GM18909 (cell line): ENCODE measurements at regions not wholly inside any gene's neighbourhood (a gene's known extent, or its start where the extent isn't known, plus 50 kb on each side); places are given as distances from the start of the nearest gene placed in this dataset.

Experiments
- ATAC-seq: cut with Tn5 transposase; IDR thresholded peaks from one replicate; pipeline ENCODE4 v1.9.1; 2021; ENCODE audit warnings: mild to moderate bottlenecking; ENCODE audit not compliant: unreplicated experiment, poor library complexity

DNA sequence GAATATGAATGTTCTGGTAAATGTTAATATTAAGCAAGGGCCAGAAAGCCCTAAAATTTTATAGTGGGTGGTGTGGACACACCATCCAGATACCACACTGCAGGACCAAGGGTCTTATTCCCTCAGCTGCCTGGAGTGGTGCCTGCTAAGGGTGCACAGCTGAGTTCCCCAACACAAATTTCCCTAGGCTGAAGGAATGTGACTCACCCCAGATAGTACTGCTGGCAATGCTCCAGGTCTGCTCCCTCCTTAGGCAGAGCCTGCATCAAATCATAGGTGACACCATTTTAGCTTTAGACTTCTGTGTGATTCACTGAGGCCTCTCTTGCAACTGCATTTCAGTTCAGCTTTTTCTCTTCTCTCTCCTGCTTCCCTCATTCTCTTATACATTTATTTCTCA lies 321.1 kb downstream of the SATB2 start:
- ATAC-seq, result no peak

DNA sequence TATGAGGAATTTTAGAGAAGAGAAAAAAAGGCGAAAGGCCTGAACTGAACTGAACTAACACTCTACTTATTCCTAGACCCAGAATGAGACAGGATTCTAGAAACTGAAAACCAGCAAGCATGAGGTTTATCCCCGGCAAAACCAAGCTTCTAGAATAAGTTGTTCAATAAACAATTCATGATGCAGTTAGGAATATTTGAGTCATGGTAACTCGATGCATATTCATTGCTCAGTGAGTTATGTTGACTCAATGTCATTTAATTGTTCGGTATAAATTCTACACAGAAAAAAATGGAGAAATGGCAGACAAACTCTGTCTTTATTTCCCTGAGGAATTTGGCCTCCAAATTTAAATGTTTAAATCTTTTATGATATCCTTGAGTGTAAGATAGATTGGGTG lies 321.5 kb downstream of the SATB2 start:
- no peak for ATAC-seq

DNA sequence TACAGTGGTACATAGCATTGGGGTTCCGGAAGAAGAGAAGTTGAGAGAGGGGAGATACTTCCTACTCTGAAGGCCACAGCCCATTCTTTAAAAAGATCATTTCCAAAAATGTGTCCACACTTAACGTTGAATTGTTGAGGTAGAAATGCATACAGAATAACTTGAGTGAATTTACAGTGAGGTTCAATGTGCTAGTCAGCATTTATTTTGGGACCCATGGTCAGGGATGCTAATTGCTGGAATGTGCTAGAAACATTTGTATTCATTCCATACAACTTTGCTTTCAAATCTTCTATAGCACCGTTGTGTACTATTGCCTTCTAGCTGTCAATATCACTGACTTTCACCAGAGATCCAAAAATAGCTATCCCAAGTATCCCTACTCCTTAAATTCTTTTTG lies 325.9 kb downstream of the SATB2 start:
- no peak for ATAC-seq

DNA sequence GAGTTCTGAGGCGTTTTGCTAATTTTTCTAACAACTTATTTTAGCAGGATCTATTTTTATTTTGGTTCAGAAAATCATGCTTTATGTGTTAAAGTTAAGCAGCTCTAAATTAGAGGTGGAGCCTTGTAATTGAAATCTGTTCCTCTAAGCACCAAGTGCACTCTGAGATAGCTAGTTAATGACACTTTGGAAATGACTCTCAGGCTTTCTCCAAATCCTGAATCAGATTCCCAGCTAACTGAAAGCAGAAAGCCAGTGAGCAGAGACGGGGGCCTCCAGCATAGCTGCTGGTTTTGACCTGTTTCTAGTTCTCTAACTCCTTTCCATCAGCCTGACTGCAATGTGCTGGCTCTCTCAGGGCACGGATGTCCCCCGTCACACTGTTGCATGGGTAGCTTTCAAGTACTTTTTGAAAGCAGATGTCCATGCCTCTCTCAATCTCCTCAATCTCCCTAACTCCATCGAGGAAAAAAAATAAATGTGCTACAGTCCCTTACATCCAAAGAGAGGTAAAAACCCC lies 326.5 kb downstream of the SATB2 start:
- no peak for ATAC-seq

DNA sequence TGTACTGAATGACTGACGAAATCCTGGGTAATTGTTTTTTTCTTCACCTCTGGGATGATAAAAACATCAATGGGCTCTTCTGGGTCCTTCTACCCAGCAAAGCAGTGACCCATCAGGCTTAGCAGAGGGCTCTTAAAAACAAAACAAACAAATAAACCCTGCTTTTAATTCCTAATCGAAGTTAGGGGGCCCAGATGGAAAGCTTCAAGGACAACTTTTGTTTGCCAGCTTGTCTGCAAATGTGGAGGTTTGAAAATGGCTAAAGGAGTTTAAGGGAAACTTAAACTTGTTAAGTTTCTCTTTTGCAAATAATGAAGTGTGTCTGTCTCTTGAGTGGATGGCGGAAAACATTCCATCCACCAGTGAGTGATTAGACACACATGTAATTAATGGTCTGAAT lies 327.2 kb downstream of the SATB2 start:
- ATAC-seq, result no peak

DNA sequence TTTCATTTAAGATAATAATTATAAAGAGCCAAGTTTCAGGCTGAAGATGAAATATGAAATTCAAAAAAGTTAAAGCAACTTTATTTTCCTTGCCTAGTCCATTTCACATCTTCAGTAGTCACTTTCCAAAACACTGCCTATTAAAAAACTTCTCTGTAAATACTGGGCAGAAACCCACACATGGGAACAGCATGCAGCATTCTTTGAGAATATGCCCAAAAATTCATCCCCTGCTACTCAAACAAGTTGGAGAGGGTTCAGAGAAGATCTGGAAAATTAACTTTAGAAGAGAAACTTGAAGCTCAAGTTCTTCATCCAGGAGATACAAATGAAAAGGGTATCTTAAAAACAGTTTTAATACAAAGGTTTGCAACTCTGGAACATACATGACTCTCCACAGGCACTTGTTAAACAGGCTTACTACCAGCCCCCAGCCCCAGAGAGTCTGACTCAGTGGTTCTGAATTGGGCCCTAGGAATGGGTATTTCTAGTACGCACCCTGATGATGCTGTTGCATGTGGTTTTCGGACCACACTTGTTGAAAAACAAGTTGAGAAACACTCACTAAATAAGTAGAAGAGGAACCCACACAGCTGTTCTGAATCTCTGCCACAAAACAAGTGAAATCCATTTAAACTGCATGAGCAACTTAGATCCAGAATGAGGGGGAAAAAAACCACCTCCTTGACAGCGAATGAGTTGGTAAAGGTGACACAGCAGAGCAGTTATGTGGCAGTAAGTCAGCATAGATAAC lies 329.1 kb downstream of the SATB2 start:
- no peak for ATAC-seq

DNA sequence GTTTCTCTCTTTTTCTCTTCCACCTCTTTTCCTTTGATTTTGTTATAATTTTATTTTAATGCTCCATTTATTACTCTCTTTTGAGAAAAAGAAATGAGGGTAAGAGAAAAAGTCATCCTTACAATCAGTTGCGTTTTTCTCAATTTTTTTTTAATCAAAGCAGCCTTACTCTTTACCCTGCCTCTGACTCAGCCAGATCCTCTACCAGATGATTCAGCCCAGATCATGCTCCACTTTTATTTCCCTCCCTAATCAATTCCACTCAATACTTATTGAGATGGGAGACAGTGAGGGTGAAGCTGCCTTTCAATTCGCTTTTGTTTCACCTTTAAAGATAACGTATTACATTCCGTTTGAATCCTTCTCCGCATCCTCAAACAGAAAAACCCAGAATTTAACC lies 337.9 kb downstream of the SATB2 start:
- ATAC-seq, result no peak

DNA sequence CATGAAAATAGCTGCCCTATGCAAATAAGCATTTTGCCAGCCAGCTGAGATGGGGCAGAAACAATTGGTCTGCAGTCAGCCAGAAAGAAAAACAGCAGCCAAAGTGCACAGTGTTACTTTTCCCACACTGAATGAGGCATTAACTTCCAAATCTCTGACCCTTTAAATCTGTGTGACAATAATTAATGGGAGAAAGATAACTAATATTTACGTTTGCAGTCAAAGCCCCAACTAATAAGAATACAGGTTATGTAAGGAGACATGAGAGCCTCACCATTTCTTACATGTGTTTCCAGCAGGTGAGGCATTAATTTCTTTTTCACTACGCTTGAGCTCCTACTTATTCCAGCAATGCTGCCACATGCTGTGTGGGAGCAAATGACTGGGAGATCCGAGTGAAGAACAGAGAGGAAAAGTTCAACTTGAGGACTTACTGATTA lies 339.0 kb downstream of the SATB2 start:
- ATAC-seq, result no peak

DNA sequence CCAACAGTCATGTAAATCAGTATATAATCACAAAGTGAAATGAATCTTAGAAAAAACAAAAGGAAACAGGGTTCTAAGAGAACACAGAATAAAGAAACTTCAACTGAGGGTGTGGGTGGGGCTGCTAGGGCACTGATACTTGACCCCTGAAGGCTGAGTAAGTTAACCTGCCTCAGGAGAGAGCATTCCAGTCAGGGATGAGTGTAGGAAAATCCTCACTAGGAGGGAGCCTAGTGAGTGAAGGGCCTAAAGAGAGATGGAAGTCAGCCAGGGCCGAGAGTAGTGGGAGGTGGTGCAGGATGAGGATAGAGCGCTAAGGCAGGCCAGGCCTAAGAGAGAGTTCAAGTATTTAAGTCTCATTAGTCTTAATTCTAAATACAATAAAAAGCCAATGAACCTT lies 342.6 kb downstream of the SATB2 start:
- ATAC-seq, result no peak

DNA sequence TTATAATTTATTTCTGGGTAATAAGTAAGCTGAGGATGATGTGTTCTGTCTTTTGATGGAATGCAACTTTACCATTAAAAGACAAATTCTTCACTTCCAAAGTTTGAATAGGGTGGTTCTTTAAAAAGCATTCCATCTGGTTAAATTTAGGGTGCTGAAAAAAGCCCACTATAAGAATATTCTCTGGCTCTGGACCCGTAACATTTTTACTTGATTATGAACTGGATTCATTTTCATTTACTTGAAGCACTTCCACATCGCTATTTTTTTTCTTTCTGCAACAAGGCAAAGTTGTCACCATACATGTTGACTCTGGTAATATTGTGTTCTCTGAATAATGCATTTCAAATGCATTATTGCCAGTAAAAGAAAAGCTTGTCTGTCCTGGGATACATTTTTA lies 344.6 kb downstream of the SATB2 start:
- no peak for ATAC-seq

DNA sequence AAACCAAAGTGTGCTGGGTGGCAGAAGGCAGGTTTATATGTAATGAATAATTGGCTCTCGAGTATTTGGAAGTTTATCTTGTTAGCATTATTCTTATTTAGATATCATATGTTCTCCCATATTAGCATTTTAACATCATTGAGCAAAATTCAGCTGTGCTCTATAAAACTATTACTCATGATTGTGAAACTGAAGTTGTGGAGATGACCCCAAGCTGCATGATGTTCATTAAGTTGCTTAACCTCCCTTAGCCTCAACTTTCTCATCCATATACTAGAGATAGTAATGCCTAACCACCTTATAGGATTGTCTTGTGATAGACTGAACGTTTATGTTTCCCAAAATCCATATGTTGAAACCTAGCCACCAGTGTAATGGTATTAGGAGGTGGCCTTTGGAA lies 346.3 kb downstream of the SATB2 start:
- ATAC-seq, result no peak

DNA sequence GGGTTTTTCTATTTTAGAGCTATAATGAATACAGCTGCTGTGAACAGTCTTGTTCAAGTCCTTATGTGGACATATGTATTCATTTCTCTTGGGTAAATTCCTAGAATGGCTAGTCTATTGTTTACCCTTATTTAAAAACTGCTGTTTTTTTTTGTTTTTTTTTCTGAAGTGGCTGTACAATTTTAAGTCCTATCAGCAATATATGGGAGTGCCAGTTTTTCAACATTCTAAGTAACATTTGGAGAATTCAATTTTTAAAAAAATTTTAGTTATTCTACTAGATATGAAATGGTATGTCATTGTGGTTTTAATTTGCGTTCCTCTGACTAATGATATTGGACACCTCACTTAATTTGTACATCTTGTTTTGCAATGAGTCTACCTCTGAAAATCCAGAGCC lies 349.7 kb downstream of the SATB2 start:
- no peak for ATAC-seq

DNA sequence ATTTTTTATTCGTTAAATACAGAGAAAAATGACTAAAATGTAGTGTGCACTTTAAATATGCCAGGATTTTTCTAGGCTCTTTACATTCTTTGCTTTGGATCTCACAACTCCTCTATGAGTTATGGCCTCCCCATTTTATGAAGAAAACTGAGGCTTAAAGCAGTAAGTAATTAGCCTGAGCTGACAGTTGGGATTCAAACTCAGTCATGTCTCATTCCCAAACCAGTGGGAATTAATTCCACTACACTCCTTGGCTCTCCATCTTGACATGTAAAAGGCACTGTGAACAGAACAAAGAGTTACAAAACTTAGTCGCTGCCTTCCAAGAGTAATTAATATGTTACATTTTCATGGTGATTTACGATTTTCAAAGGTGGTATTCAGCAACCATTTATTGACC lies 351.9 kb downstream of the SATB2 start:
- ATAC-seq, result no peak

DNA sequence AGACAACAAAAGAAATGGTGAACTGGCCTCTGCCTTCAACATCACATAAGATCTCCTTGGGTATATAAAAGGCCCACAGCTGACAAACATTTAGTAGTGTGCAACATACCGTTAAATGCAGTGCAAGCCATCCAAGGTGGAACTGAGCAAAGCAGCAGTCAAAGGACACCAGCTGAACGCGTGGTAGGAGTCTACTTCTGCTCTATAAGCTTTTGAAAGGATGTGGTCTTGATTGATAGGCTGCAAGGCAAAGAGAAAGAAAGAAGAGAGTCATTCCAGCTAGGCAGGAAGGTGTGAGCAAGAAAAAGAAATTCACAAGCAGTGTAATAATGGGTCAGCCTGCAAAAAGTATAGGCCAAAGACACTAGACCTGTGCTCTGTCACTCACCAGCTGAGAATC lies 356.3 kb downstream of the SATB2 start:
- ATAC-seq, result no peak

DNA sequence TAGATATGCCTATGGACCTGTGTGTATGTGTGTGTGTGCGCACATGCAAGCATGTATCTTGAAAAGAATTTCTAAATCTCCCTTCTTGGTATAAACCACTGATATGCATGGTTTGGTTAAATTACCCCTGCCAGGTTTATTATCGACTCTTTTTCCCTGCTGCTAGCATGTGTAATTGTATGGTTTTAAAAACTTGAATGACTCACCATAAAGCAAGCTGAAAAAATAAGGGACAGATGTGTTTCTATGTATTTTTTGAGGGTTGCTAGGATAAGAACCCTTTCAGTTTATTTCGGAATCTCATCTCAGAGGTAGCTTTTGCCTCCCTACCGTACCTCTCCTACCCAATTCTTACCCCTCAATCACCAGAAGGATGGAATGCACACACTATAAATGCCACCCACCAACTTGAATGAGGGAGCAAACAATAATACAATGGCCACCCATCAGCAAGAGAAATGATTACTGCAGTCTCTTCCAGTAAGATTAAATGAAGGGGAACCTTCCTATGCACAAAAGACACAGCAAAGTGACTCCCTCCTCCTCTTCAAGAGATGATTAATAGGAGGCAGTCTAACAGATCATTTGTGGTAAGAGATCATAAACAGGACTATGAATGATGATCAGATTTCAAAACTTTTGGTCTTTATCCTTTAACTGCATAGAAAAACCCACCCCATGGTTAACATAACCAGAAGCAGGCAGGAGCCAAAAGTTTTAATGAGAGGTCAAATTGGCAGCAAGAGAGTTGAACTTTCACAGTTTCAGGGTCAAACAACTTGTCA lies 357.2 kb downstream of the SATB2 start:
- ATAC-seq, result no peak

DNA sequence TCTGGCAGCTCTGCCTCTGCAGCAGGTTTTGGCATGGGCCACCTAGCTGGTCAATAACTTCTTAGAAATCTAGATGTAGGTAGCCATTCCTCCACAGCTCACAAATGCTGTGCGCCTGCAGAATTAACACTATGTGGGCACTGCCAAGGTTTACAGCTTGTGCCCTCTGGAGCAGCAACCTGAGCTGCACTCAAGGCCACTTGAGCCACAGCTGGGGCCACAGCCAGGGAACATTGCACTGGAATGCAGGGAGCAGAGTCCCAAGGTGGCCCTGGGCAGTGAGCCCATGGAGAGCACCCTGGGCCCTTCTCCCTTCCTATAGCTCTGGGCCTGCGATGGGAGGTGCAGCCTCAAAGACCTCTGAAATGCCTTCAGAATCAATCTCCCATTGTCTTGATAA lies 365.3 kb downstream of the SATB2 start:
- no peak for ATAC-seq

DNA sequence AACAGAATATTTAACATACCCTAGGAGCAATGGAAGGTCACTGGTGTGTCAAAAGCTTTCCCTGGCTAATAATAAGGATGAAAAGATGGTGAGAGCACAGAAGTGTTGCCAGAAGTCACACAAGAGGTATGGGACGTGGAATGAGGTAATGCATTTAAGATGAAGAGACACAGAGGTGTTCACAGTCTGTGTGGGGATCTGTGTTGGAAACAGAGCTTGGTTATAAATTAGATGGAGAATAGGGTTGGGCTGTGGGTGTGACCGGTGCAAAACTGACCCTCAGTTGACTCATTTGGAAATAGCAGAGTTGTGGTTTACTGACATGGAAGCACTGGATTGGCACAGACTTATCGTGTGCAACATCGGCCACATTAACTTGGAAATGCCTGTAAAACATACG lies 372.5 kb downstream of the SATB2 start:
- no peak for ATAC-seq

DNA sequence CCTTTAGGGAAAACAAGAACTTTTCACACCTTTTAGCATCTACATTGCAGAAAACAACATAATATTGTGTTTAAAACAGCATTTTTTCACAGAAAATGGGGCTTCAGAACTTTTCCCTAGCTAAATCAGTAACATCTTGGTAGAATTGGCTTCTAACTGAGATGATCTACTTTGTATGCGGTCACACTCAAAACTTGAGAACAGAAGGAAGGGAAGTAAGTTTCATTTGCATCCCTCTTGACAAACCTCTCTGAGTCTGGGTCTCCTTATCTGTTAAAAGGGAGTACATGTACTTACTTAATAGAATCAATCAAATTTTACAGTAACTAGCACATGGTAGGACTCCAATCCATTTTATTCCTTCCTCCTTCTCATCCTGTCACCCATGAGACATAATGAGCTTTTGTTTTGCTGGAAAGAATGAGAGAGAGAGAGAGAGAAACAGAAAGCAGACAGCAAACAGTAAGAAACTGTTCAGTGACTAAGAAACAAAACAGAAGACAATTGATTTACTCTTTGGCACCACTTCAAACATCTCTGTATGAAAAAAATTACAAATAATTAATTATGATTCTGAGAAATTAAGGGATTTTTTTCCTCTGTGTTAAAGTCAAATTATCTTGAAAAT lies 387.3 kb downstream of the SATB2 start:
- ATAC-seq, result no peak

DNA sequence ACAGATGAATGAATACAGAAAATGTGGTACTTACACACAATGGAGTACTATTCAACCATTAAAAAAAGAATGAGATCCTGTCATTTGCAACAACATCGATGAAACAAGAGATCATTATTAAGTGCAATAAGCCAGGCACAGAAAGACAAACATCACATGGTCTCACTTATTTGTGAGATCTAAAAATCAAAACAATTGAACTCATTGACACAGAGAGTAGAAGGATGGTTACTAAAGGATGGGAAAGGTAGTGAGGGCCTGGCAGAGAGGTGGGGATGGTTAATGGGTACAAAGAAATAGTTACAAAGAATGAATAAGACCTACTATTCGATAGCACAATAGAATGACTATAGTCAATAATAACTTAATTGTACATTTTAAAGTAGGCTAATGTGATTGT lies 393.5 kb downstream of the SATB2 start:
- ATAC-seq, result no peak

DNA sequence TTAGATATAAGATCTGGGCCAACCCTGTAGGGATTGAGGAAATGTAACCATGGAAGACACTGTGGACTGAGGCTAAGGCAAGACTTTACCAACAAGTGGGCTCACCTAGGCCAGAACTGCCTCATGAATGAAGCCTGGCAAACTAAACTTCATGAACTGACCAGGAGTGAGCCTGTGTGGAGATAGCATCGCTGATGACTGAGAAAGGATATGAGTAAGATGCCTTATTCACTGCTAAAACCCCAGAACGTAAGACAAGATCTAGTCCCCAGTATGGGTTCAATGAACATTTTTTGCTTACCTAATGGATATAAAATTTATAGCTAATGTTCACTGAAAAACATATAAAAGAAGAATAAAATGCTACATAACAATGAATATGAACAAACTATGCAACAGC lies 399.8 kb downstream of the SATB2 start:
- ATAC-seq, result no peak

DNA sequence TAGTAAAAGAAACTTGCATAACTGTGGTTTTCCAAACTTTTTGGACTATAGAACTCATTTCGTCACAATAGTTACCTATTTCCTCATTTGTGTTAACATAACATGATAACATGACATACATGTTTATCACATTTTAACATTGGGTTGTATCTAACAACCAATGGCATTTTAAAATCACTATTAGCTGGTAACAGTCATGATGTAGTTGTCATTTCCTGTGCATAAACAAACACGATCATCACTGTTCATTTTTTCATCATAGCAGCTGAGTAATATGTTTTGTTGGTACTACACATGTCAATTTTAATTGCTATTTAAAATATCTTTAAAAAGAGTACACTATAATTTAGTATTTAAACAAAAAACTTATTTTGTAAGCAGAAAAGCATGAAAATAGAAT lies 402.4 kb downstream of the SATB2 start:
- ATAC-seq, result no peak
